H1 (cell line): ENCODE measurements at regions not wholly inside any gene's neighbourhood (a gene's known extent, or its start where the extent isn't known, plus 50 kb on each side); places are given as distances from the start of the nearest gene placed in this dataset.

ENCODE experiments used
- BRCA1 ChIP-seq: IDR thresholded peaks from 2 replicates; pipeline ENCODE4 v1.6.1; 2012; ENCODE audit warnings: low read depth, low read length, improper control_type of control experiment
- CBX8 ChIP-seq: fragments of 300-800, 300-1000 bp; sonication (generic); IDR thresholded peaks from 2 replicates; pipeline ENCODE4 v1.7.1; 2016; ENCODE audit warnings: low read depth, low read length, borderline replicate concordance
- CEBPB ChIP-seq: IDR thresholded peaks from 2 replicates; pipeline ENCODE4 v1.6.1; 2012; ENCODE audit warnings: low read depth, low read length
- HDAC6 ChIP-seq: IDR thresholded peaks from one replicate; pipeline ENCODE4 v1.7.1; 2012; ENCODE audit warnings: low read depth, mild to moderate bottlenecking, inconsistent platforms, low read length, moderate library complexity
- RBBP5 ChIP-seq: IDR thresholded peaks from 2 replicates; pipeline ENCODE4 v1.7.1; 2012; ENCODE audit warnings: low read depth, mild to moderate bottlenecking, inconsistent platforms, low read length, moderate library complexity, borderline replicate concordance
- RNF2 ChIP-seq: fragments of 200-900, 300-1000 bp; sonication (generic); IDR thresholded peaks from 2 replicates; pipeline ENCODE4 v1.7.1; 2016; ENCODE audit warnings: borderline replicate concordance, low read depth, mild to moderate bottlenecking, antibody characterized with exemption, low read length; ENCODE audit not compliant: poor library complexity, severe bottlenecking; ENCODE audit errors: missing control alignments
- SIX5 ChIP-seq: IDR thresholded peaks from 2 replicates; pipeline ENCODE4 v1.6.1; 2011; ENCODE audit warnings: mild to moderate bottlenecking, low read depth, low read length
- TEAD4 ChIP-seq: IDR thresholded peaks from 2 replicates; pipeline ENCODE4 v1.6.1; 2012; ENCODE audit warnings: low read depth, low read length, inconsistent platforms, mixed read lengths

GRCh38 chr1:4309676-4310320, 344.6 kb upstream of the AJAP1 start (continued):
- no peak for TF ChIP-seq CBX8
- TF ChIP-seq BRCA1: no peak
- TF ChIP-seq CEBPB: no peak
- TF ChIP-seq TEAD4: no peak
- TF ChIP-seq HDAC6: no peak
- TF ChIP-seq SIX5: no peak
- no peak for TF ChIP-seq RNF2
- TF ChIP-seq RBBP5: no peak
- TF ChIP-seq, all 59 proteins: peak for 0
